AG09319 (cell line): ENCODE measurements at regions not wholly inside any gene's neighbourhood (a gene's known extent, or its start where the extent isn't known, plus 50 kb on each side); places are given as distances from the start of the nearest gene placed in this dataset.
"Not testable (repeated sequence)": the region's sequence is repeated elsewhere in the genome, so short reads cannot be mapped to it uniquely, and the experiment has no call there.

Experiments
- DNase-seq: peaks from one replicate; pipeline ENCODE4 v3.0.0-alpha.2; 2010; ENCODE audit warnings: low read depth; ENCODE audit errors: extremely low read depth
- TF ChIP-seq, protein P1 (sequence below): IDR thresholded peaks from 2 replicates; pipeline ENCODE4 v1.5.1; 2011; ENCODE audit warnings: low read depth, mild to moderate bottlenecking, inconsistent platforms, low read length, moderate library complexity

GRCh38 chr17:27082775-27083154 is 211.1 kb upstream of the WSB1 start:
- TF ChIP-seq, protein P1, sequence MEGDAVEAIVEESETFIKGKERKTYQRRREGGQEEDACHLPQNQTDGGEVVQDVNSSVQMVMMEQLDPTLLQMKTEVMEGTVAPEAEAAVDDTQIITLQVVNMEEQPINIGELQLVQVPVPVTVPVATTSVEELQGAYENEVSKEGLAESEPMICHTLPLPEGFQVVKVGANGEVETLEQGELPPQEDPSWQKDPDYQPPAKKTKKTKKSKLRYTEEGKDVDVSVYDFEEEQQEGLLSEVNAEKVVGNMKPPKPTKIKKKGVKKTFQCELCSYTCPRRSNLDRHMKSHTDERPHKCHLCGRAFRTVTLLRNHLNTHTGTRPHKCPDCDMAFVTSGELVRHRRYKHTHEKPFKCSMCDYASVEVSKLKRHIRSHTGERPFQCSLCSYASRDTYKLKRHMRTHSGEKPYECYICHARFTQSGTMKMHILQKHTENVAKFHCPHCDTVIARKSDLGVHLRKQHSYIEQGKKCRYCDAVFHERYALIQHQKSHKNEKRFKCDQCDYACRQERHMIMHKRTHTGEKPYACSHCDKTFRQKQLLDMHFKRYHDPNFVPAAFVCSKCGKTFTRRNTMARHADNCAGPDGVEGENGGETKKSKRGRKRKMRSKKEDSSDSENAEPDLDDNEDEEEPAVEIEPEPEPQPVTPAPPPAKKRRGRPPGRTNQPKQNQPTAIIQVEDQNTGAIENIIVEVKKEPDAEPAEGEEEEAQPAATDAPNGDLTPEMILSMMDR, result no peak
- no peak for DNase-seq

DNA sequence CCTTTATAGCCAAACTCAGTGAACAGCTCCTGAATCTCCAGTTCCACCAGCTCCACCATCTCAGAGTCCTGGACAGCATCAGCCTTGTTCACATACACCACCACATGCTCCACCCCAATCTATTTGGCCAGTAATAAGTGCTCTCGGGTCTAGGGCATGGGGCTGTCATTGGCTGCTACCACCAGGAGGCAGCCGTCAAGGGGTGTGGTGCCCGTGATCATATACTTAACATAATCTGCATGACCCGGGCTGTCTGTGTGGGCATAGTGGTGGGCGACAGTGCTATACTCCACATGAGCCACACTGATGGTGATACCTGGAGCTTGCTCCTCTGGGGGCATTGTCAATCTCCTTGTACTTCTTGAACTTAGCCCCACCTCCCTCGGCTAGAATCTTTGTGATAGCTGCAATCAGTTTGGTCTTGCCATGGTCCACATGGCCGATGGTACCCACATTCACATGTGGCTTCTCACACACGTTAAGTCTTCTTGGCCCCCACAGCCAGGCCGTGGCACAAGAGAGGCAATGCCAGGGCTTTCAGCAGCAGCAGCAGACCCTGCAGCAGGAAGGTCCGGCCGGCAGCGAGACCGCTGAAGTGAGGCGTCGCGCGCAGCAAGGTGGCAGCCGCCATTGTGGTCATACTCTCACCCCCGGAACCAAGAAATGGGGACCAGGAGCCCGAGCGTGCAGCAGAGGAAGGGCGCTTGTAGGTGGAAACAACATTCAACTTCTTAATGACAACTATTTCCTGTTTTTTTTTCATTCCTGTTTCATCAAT is 210.3 kb upstream of the WSB1 start:
- DNase-seq, result no peak
- TF ChIP-seq, protein P1, result no peak

- TF ChIP-seq, protein P1, result no peak
- DNase-seq, result no peak
Observed at GRCh38 chr17:27085517-27085916, 208.4 kb upstream of the WSB1 start.

DNA sequence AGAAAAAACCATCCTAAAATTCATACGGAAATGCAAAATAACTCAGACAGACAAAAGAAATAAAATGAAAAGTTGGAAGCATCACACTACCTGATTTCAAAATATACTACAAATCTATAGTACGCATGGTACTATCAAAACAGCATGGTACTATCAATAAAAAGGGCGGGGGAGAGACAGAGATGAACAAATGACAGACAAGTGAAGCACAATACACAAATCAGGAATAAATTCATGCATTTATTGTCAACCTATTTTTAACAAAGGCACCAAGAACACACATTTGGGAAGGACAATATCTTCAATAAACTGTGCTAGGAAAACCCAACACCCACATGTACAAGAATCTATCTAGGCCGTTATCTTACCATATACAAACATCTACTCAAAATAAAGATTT is 207.4 kb upstream of the WSB1 start:
- TF ChIP-seq, protein P1, result no peak
- no peak for DNase-seq

- TF ChIP-seq, protein P1, result no peak
- DNase-seq, result no peak
Observed at GRCh38 chr17:27087935-27088766, 205.8 kb upstream of the WSB1 start.

- TF ChIP-seq, protein P1, result no peak
- no peak for DNase-seq
Observed at GRCh38 chr17:27088767-27089078, 205.2 kb upstream of the WSB1 start.

- not testable (repeated sequence) for DNase-seq
Observed at GRCh38 chr17:27089079-27089928, 204.6 kb upstream of the WSB1 start.
